ENCODE measurements at regions not wholly inside any gene's neighbourhood (a gene's known extent, or its start where the extent isn't known, plus 50 kb on each side); places are given as distances from the start of the nearest gene placed in this dataset.

- TF ChIP-seq CTCF (IDR thresholded peaks at IDR 0.05; ENCODE audit: poor library complexity) (no peak), EZH2 (IDR thresholded peaks at IDR 0.05; ENCODE audit: borderline replicate concordance) (no peak), EZH2phosphoT487 (IDR thresholded peaks at IDR 0.05; ENCODE audit: low read depth, severe bottlenecking, unreplicated experiment) (no peak)
Observed at GRCh38 chr5:8660133-8660893, 791.4 kb downstream of the MTRR start.
